DMS79 treated with DMSO at 0.1 percent for 48 hours (cell line): ENCODE measurements at regions not wholly inside any gene's neighbourhood (a gene's known extent, or its start where the extent isn't known, plus 50 kb on each side); places are given as distances from the start of the nearest gene placed in this dataset.

Experiments used
- DNase-seq: peaks from one replicate; lab custom pipeline; 2025; lab: John Stamatoyannopoulos, UW

DNA sequence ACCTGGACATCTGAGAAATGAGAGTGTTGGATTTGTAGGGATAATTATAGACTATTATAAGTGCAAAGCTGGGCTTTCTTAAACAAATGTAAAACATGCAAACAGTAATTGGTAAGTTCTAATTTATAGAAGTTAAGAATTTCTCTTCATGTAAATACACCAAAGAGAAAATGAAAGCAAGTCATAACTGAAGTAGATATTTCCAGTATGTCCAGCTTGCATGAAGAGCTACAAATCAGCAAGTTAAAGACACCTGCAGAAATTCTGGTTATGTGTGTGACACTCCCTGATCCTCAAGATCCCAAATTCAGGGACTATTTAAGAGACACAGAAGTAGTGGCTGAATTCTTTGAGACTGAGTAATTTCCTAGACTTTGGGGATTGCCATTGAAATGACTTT is 308.9 kb downstream of the TLE4 start:
- no peak for DNase-seq

DNA sequence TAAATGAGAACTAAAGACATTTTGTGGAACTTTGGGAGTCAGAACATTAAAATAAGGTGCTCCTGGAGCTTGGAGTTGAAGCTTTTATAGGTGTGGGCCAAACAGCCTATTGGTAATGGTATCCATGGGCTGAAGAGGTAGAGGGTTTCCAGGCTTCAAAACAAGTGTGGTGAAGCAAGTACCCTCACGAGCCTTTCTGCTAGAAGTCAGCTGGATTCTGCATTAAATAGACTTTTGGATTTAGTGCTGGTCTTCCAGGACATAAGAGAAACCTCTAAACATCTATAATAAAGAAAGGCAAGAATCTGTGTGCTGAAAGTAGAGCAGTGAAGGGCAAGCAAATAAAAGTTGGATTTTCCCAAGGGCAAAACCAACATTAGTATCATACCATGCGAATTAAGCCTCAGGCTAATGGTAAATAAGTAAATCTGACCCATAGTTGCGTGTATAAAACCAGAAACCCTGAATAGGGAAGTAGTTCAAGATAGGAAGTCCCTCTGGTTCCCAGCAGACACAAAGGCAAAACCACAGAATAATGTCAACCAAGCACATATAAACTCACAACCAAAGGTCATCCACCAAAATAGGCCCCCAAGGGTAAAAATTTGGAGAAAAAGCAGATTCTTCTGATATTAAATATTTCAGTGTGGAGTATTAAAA is 306.3 kb downstream of the TLE4 start:
- DNase-seq = no peak

DNA sequence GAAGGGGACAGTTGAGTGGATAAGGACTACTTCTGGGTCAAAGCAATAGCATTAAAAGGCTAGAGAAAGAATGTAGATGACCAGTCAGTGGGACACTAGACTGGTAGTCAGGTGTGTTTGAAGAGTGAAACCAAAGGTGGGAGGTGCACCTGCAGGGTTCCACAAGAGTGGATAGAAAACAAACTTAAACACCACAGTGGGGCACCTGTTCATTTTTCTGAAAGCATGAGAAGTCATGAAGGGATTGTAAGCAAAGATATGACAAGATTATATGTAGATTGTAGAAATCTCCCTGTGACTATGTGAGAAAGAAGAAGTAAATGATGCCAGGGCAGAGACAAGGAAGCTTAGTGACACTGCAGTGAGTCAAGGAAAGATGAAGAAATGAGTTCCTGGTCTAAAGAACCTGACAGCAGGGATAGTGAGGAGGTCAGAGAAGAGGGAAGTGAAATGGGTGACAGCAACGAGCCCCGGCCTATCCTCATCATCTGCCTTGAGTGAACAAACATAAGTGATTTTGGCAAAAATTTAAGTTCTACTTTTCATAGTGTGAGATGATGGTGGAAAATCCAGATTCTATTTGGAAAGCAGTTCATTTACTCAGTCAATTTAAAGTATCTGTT is 296.9 kb downstream of the TLE4 start:
- no peak for DNase-seq

DNA sequence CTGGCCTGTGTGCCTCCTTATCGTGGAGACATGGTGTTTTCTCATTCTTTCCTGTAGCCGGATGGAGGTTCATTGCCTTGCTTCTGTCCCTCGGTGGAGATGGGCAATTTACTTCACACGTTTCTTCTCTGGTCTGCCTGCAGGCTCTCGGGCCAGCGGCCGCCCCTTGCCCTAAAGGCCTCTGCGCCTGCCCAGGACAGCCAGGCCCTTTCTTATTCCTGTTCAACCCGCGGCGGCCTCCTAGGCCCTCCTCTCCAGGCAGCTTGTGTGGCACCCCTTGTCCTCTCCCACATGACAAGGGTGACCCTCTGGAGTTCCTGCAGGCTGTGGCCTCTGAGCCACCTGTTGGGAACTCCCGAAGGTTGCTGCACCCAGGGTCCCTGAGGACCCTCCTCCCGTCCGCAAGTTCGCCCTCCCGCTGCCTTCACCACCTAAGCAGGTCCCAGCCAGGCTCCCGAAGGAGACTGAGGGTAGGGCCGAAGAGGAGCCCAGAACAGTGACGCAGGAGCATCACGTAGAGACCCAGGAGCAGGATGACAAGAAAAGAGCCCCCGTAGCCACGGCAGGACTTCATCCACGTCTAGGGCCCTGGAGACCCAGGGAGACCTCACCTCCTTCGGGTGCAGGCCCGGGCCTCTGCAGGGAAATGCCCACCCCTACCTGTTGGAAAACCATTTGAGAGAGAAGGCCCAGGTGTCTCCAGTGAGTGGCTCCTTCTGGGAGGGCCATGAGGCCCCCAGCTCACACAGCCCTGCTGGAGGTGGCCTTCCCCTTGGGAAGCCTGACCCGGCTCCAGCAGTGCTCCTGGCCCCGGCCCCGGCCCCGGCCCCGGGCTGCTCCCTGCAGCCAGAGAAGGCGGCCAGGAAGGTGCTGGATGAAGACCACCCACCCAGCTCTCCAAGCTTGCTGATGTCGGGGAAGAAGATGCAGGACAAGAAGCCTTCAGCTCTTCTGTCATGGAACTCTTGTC is 291.4 kb downstream of the TLE4 start:
- DNase-seq = no peak

DNA sequence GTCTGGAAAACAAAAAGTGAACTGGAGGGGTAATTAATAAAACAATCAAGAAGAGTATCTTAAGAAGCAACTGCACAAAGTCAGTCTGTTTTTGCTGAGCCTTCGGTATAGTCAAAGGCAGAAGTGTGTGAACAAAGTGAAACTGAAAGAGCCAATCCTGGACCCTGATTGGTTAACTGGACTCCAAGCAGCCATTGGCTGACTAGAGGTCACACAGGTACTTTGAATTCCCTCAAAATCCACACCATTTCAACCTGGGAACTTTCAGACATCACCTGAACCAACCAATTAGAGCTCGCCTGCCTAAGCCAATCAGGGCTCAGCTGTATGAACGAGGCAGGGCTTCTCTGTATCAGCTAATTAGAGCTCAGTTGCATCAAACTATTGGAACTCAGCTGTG is 286.7 kb downstream of the TLE4 start:
- no peak for DNase-seq

DNA sequence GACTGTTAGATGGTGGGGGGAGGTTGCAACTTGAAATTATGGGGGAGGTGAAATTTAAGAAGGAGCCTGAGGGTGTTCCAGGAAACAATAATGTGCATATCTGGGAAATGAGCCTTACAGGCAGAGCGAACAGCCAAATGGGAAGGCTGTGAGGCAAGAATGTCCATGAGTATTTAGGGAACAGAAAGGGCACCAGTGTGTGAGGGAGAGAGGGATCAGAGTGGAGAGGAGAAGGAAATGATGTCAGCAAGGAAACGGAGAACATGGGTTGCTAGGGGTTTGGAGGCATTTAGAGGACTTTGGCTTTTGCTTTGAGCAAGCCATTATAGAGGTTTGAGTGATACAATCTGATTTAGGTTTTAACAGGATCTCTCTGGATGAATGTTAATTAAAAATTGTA is 285.4 kb downstream of the TLE4 start:
- no peak for DNase-seq

DNA sequence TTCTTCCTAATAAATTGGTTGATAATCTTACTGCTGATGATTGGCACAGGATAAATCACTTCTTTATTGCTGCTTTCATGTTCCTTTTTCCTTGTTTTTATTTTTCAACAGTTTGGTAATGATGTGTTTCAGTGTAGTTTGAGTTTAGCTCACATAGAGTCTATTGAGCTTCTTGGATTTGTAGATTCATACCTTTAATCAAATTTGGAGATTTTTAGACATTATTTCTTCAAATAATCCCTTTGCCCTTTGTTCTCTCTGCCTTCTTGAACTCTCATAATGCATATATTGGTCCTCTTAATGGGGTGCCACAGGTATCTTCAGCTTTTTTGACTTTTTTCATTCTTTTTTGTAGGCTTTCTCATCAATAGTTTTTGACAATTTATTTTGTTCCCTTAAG is 275.3 kb downstream of the TLE4 start:
- no peak for DNase-seq

DNA sequence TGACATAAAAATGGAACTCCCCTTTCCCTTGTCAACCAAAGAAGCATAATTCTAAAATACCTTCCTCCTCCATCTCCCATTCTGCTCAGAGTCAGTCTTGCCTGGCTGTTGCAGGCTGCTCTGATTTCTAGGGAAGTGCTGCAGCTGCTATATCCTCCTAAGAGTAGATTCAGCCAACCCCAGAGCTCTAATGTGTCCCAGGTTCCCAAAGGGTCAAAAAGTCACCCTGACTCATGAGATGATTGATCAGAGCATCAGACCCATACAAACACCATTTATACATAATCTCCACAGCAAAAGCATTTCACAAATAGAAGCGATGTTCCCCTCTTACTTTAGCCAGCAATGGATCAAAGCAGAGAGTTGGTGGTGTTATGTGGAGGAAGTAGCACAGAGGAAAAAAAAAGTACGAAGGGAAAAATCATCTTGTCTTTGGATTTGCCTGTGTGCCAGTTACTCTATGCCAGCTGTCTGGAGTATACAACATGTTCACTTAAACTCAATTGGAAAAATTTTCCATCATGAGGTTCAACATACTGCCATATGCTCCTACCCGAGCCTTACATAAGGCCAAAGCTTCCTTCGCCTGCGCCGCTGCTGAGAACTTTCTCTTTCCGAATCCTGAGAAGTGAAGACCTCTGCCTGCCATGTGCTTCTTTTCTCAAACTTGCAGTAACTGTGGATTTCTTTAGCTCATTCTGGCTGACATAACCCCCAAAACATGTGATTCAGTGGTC is 258.0 kb downstream of the TLE4 start:
- no peak for DNase-seq

DNA sequence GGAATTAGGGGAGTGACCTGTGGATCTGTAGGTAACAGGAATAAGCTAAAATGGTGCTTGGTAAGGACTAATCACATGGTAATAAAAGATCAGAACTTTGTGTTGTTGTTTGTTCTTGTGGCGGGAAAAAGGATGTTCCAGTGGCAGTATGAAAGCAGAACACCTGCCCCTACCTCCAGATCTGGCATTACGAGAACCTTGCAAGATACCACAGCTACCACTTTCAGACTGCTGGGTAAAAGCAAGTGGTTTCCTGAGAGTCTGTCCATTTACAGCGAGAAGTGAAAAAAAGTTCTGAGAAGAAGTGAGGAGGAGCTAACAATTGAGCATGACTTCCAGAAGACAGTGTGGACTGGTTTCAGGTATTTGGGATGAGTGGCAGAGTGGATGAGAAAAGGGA is 252.5 kb downstream of the TLE4 start:
- DNase-seq = no peak

DNA sequence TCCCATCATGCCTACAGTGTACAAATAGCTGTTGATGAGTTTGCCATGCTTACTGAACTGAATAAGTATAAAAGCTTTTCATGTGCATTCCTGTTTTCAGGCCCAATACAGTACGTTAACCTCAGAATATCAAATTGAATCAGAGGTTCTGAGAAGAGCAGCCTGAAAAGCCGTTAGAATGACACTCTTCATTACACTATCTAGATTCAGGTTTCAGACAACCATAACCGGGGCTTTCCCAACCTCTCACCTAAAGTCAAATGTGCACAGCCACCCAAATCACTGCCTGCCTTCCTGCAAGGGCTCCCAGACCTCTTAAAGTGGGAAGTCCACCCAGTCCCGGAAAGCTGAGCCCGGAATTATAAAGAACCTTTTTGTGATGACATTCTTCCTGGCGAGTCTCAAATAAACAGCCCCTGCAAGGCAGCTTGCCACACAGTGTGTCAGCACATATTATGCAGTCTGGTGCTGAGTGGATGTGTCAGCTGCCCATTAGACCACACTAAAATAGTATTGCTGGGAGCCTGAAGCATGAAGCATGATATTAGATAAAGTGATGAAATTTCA is 245.8 kb downstream of the TLE4 start:
- DNase-seq = no peak

DNA sequence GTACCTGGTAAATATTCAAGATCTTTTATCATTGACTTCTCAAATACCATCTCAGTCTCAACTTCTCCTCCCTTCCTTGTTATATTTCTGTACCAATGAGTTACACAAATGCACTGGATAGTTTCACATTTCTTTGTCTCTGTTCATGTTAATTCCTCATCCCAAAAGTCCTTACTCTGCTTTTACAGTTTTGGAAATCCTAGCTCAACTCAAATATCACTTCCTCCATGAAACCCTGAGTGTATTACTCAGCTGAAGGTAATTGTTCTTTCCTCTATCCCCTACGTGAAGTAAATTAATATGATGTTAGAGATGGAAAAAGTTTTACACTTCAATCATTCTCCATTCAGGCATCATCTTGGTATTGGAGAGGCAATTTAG is 241.5 kb downstream of the TLE4 start:
- no peak for DNase-seq

DNA sequence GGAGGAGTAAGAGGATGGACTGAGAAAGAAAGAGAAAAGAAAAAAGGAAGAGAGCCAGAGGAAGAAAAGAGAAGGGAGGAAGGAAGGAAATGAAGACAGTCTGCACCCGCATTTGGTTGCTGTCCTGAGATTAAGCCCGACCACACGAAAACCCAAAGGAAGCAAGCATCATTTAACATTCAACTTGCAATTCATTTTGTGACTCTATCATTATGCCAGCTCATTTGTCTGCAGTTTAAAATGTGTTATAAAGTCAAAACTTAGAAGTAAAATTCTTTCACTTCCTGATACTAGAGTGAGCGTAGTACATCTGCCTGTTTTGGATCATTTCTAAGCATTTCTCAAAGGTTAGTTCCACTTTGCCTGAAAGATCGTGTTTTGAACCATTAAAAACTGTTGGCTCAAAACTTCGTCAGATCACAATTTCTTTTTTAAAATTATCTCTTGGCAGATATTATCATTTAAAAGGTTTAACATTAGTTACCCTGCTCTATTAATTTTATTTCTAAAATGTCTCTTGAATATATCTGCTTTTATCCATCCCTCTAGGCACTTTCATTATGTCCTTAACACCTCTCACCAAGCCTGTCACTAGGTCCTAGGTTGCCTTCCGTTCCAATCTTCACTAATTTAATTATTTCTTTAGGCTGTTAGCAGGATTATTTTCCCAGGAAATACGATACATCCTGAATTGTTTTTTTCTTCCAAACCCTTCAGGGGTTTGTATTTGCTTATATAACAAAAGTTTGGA is 240.9 kb downstream of the TLE4 start:
- DNase-seq = no peak

DNA sequence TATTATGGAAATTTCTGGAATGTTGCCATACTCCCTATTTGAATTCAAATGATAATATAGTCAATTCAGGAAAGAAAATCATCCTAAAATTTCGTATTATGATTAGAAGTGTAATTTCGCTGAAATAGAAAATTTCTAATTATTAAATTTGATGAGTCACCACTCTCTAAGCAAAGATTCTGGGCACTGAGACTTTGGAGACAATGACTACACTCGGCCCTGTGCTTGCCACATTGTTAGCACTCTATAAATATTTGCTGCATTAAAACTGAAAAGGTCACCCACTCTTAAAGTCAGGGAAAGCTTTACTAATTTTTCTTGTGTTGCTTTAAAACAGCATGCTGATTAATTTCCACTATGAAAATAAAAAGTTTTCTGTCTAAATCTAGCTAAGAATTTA is 240.3 kb downstream of the TLE4 start:
- no peak for DNase-seq

DNA sequence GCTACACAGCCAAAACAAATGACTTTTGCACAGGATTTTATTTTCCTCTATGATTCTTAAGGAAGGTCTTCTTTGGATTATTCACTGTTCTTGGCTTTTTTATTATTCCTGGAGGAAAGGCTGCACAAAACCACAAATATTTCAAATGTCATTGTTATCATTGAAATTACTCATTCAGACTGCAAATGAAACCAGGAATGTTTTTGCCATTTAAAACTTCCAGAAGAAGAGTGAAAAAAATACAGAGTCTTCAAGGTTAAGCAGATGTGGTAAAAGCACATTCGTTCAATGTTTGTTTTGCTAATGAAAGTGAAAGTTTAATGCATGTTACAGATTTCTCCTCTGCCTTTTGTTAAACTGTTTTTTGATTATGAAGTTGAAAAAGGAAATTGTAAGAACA is 238.2 kb downstream of the TLE4 start:
- DNase-seq = no peak

DNA sequence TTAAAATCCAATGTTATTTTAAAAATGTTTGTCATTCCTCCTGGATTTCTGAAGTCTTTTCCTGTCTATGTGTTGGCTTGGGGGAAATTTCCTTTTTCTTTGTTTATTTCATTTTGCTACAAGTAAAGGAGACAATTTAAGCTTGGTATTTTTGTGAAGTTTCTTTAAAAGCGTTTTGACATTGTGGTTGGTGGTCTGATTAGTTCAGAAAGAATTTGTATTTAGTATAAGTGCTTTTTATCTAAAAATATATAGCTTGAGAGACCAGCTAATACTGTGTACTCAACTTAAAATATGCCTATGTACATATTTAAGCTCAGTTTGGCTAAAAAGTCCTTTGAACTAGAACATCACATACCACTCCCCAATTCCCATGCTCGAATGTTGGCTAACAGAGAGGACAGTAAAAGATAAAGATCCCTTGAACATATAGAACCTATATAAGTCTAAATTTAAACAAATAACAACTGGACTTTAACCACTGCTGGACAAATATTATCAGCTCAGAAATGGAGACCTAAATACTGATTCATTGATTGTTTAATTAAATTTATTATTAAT is 237.6 kb downstream of the TLE4 start:
- no peak for DNase-seq

DNA sequence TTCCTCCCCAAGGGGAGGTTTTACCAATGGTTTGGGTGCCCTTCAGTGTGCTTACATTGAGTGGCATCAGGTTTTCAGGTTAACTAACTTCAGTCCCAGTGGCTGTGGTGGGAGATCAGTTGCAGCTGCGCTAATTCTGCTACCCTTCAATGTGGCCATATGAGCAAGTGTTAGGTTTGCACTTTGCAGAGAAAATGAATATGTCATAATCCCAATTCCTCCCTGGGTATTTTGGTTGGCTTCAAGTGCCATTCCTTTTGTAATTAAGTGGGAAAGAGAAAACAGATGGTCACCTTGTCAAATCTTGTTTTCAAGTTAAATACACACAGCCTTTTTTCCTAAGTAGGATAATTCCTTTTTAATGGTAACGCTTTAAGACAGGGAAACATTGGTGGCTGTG is 236.2 kb downstream of the TLE4 start:
- no peak for DNase-seq

DNA sequence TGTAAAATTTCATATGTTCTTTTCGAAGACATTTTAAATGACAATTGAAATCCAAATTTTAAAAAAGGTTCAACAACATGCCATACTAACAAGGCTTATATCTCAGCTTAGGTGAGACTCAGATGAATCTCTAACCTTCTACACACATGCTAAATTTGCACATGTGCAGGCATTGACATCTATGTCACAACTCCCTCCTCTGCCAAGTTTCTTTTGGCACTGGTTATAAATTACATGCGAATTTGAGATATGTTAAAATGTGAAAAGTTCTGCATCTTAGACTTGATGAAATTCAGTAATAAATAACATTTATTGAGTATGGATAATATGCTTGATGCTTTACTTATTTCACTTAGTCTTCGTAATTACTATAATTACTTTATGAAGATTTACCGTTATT is 234.3 kb downstream of the TLE4 start:
- no peak for DNase-seq

DNA sequence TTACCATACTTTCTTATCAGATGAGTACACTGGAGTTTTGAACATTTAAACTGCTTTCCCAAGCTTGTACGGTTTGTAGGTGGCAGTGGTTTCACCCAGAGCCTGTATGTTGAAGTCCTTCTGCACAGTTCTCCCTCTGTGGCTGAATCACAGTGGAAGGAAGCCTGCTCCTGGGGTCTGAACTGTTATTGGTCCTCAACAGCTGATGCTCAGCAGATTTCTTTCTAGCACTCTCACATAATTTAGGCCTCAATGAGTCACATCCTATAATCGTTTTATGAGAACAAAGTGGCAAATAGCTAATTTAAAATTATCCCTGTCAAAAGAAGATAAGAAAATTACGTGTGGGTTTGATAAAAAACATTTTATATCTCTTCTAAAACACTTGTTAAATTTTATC is 229.7 kb downstream of the TLE4 start:
- DNase-seq = no peak

DNA sequence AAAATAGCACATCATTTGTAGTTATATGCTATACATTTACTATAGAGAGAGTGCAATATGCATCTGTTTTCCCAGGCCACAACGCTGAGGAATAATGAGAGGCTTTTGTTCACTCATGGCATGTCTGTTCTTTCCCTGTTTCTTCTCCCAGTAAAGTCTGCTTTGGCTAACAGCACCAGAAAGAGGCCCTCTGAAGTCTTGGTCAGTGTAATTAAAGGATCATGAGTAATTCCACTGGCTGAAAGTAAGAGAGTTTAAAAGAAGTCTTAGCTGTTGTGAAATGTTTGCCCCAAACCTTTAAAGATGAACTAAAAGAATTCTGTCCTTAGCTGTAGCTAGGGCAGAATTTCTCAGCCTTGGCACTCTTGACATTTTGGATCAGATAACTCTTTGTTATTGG is 228.8 kb downstream of the TLE4 start:
- DNase-seq = no peak

DNA sequence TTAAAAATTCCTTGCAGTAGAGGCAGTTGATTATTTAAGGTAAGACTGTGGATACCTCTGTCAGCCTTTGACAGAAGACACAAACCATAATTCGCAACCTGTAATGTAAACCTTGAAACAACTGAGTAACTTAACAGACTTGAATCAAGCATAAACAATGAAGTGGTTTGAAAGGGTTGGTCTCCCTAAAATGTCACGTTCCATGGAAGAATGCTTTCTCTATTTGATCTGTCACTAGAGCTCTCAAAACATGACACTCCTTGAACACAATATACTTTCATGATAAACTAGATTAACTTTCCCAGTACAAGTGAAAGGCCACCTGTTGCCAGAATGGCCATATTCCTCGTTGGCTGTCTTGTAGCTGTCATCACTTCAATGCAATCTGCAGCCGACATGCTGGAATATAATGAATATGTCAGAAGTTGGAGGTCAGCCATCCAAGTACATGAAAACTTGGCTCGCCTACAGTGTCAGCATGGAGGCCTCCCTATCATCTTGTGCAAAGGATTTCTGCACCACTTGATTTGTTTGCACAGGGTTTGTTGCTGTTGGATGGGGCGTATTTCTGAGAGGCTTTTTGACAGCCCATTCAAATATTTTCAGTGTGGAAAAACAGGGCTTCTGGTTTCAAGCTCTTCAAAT is 228.0 kb downstream of the TLE4 start:
- peak; percentile 76 for DNase-seq

DNA sequence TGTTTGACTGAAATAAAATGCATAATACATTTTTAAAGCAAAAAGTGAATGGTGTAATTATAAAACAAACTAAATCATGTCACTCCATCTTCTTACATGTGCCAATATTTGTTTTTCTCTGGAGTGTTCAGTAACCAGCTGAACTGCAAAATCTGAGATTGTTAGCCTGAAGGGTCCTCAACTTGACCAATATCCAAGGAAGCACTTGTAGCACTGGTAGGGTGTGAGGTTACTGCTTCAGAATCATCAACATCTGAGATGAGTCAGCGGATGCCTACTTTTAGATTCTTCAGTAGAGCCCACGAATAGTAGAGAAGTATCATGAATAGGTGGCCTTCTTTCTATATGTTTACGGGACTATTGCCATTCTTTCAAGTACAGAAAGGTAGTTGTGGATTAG is 226.7 kb downstream of the TLE4 start:
- DNase-seq = peak; percentile 16
